GM21825 (cell line): ENCODE measurements at regions not wholly inside any gene's neighbourhood (a gene's known extent, or its start where the extent isn't known, plus 50 kb on each side); places are given as distances from the start of the nearest gene placed in this dataset.

Source experiments
- ATAC-seq: cut with Tn5 transposase; IDR thresholded peaks from one replicate; pipeline ENCODE4 v1.9.1; 2021; ENCODE audit warnings: mild to moderate bottlenecking, moderate library complexity; ENCODE audit not compliant: unreplicated experiment

DNA sequence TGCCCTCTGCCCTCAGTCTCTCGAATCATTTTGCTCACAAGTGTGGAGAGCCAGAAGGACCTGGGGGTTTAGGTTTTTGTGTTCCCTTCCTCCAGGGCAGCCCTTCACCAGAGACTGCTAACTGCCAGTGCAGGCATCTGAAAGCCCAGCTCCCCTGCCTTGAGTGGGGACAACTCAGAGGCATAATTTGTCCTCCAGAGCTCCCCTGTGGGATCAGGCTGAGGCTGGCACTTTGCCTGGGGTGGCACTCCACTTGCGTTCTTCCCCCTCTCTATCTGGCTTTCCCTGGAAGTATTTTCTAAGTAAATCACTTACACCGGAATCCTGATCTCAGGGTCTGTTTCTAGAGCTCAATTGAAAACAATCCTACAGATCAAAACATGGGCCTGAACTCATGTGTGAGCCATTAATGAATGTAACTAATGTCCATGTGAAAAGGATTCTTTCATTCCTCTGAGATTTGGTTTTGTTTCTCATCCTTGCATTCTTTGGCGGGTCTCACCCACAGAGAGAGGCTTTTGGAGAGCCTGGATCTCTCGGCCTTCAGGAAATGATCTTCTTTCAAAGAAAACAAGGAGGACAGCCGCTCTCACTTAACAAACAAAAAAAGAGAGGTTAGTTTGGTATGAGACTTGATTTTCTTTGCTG is 125.7 kb upstream of the RIPOR2 start:
- no peak for ATAC-seq

DNA sequence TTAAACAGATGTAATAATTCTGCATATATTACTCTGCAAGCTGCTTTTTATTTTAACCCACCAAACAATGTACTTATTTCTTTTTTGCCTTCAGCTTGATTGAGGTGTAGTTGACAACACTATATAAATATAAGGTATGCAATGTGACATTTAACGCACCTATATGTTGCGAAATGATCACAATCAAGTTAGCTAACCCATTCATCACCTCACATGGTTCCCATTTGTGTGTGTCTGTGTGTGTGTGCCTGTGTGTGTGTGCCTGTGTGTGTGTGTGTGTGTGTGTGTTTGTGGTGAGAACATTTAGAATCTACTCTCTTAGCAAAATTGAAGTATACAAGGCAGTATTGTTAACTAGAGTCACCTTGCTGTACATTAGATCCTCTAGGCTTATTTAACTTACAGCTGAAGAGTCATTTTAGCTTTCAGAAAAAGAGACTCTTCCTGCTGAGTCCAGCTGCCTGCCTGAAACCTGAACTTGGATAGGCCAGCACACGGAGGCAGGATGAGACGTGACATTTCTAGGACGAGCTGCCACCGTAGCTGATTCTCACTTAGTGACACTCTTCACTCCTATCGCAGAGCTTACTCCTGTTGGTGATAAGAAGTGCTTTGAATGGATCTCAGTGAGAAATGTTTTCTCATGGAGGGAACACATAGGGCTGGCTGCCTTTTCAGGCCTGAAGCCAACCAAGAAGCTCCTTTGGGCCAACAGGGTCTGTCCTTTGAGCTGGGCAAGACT is 126.5 kb upstream of the RIPOR2 start:
- ATAC-seq, result no peak

DNA sequence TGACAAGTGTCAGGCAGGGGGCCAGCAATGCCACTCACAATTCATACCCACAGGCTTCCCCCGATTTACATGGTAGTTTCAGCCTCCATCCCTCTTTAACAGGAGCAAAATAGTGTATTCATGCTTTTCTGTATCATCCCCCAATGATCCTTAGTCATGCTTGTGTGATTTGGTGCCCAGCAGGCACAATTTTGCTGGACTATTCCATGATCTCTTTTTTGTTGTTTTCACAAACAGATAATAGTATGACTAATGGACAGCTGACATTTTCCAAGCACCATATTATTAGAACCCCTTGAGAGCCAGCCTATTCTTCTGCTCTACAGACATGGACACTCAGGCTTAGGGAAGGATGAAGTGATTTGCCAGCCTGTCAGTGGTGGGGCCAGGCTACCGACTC is 128.2 kb upstream of the RIPOR2 start:
- ATAC-seq, result no peak

DNA sequence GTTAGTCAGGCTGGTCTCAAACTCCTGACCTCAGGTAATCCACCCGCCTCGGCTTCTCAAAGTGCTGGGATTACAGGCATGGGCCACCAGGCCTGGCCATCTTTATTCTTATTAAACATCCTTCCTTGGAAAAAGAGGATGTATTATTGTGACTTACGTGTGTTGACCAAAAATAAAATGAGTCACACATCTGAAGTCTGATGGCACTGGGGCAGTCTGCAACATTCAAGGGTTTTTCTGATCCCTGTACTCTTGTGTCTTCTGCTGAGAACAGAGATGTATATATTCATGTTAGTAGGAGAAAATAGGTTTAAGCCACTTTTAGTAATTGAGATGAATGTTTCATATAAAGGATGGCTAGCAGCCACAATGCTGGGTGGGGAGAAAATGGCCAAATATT is 129.9 kb upstream of the RIPOR2 start:
- ATAC-seq, result no peak

DNA sequence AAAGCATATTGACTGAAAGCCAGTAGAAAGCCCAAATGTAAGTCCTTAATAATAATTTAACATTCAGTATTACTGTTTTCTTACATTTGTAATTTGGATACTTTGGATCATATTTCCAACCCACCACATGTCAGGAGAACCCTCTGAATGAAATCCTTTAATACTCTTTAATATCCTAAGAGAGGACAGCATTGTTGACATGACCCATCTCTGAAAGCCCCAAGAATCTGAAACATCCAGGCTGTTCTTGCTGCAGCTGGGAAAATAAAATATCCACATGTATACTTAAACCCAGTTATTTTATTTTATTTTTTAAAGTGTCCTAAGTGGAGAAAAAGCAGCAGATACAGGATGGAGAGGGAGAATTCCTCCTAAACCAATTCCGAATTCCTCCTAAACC is 130.8 kb upstream of the RIPOR2 start:
- ATAC-seq, result no peak

DNA sequence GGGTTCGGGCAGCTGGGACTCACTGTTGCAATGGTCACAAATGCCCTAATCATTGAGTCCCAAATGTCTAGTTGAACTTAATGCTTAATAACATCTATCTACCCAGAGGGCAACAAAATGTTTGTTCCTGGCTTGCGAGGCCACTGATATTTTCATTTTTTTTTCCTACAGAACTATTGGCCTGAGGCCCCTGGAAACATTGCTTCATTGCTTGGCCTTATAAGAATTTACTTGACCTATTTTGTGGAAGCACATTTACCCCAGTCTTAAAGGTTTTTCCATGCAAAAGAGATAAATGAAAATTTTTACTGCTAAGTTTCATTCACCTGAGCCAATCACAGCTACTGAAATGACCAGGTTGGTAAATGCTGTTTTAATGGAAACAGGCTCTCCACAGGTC is 133.1 kb upstream of the RIPOR2 start:
- ATAC-seq, result no peak

DNA sequence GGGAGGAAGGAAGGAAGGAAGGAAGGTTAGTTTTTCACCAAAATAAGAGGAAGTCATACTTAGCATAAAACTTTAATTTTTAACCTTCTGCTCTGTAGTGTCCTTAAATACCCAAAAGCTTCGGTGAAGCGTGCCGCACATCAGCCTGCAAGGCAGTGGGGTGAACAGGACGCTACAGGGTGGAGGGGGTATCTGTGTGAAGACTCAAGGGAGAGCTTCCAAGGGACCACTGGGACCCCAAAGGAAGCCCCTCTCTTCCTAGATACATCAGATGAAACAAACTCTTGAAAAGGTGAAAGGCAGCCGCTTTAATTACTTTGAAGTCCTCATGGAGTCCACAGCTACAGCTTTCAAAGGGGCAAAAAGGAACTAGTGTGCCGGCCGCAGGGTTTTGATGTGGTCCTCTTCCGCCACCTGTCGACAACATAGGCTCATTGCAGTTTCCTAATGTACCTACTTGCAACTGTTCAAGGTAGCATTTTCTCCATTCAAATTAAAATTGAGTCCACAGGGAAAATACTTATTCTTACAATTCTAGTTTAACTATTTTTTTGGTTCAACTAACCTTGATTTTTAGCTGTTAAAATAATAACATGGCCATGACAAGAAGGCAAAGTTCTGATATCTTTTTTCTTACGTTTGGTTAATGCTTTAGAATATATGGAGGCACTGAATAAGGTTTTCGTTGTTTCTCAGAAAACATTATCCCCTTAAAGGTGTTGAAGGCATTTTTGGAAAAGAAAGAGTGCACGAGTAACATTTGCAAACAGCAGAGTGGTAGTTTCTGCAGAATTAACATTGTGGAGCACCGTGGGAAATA is 135.0 kb upstream of the RIPOR2 start:
- ATAC-seq, result peak; percentile 88

DNA sequence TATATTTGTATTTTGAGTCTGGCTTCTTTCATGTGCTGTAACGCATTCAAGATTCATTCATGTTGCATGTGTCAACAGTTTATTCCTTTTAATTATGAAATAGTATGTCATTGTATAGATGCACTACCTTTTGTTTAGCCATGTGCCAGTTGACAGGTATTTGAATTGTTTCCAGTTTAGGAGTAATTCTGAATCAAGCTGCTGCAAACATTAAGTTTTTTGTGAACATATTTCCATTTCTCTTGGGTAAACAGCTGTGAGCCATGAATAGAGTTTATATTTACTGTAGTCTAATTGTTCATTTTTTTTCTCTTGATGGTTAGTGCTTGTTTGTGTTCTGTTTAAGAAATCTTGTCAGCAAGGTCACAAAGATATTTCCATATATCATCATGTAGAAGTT is 142.4 kb upstream of the RIPOR2 start:
- ATAC-seq, result no peak

DNA sequence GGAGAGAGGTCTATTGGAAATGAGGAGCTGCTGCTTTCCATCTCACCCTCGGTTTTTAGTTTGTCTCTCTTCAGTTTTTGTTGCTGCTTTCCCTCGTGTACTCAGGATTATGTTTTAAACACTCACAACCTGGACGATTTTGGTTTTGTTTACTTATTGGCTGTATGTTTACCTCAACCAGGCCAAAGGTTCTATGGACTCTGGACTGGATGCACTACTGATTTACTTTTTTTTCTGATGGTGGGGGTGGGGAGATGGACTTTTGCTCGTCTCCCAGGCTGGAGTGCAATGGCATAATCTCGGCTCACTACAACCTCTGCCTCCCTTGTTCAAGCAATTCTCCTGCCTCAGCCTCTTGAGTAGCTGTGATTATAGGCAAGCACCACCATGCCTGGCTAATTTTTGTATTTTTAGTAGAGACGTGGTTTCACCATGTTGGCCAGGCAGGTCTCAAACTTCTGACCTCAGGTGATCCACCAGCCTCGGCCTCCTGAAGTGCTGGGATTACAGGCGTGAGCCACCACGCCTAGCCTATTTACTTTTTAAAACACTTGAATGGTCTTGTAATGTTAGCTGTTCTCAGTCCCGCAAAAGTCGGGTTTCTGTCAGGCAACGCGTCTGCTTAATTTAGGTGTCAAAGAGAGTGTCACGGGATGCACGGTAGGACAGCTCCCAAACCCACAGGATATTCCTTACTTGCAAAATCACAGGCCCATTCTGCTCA is 148.2 kb upstream of the RIPOR2 start:
- ATAC-seq, result no peak

DNA sequence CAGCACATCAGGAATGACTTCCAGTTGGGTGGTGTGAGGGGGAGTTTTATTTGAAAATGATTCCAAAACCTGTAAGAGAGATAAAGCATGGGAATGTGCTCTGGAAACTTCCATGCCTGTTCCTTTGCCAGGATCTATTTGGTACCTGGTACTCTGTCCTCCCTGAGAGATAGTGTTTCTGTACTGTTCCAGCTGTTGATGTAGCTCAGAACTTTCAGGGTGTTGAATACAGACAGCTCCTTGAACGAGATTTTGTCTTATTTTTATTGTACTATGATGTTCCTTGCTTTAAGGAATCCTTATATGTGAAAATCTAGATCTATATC is 148.7 kb upstream of the RIPOR2 start:
- ATAC-seq, result no peak

DNA sequence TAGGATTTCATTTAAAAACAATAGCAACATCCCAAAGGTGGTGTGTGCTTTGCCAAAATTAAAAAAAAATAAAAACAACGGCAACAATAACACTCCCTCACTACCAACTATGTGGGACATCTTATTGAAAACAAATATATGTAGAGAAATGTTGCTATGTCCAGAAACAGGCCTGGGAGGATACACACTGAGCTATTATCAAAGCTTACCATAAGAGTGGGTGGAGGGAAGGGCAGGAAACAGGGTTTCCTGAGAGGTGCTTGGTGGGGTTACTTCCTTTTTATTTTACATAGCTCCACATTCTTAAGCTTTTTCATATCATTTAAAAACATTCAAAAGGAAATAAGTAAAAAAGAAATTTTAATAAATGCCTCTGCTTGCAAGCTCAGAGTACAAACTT is 150.0 kb upstream of the RIPOR2 start:
- ATAC-seq, result no peak

DNA sequence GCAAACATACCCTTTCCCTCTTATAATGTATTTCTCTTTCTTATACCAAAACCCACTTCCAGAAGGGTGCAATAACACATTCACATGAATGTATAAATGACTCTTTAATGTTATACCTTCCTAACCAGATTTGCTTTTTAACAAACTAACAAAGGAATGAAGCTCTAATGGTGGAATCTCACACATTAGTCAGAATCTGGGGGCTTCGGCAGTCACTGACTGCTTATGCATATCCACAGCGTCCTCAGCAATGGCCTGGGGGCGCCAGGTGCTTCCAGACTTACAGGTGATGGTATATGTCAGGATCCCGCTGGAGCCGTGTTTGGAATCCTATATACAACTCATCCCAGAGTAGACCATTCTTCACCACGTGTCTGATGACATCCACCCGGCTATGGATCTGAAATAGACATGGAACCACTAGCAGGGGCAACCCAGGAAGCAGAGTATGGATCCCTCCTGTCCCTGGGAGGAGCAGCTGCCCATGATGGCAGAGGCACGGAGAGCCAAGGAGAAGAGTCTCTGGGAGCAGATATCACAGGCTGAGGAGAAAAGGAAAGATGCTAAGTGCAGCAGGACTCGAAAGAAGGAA is 150.8 kb upstream of the RIPOR2 start:
- ATAC-seq, result no peak

DNA sequence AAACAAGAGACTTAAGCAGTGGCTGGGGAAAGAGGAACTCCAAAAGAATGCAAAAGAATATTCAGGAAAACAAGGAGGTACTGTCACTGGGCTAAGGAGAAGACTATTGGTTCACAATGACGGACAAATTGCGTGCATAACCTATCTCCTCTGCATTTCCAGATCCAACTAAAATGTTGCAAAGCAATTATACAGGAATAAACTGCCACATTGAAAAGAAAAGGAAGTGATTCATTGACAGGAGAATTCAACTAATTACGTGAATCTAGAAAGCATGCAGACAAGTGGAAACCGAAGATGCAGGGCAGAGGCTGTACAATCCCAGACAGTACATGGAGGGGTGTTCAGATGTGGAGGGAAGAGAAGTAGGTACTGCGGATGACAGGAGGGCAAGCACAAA is 152.8 kb upstream of the RIPOR2 start:
- ATAC-seq, result no peak

DNA sequence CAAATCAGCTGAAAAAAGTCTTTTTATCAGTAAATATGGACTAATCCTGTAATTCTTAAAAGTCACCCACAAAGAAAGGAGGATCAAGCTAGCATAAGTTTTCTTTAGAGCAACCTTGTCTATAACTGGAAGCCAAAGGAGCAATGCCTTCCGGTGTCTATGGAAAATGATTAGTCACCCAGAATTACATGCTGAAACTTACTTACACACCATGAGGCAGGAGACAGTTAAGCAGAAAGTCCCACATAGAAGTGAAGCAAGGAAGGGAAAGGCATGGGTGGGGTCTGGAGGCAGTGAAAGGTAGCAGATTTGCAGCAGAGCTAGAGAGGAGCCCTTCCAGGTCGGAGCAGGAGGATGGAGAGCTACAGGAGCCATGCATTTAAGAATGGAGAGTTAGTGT is 153.7 kb upstream of the RIPOR2 start:
- no peak for ATAC-seq

DNA sequence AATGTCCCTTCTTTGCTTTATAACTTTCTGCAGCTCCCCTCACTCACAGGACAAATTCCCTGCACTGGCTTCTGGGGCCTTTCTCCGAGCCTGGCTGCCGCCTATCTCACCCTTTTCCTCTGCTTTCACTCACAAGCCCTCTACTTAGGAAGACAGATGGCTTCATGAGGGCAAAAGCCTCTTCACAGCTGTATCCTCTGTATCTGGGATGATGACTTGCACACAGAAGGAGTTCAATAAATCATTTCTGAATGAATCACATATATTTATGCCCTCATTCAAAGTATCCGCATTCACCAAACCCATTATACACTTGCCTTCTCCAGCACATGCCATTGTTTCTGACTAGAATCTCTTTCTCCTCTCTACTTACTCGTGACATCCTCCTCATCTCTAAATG is 159.0 kb upstream of the RIPOR2 start:
- no peak for ATAC-seq

DNA sequence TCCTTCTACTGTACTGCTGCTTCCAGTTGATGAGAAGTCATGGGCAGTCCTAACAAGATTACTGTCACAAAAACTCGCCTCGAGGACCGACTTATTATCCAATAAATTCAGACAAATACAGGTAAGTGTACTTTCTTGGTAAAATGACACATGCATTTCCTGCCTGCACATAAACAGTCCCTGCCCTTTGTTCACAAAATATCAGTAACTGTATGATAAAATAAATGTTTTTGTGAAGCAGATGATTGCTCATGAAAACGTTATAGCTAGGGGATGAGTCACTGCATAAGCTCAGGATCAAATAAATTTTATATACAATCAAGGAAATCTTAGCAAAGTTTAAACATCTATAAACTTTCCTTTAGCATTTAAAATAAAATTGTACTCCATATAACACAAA is 164.5 kb upstream of the RIPOR2 start:
- ATAC-seq, result no peak

DNA sequence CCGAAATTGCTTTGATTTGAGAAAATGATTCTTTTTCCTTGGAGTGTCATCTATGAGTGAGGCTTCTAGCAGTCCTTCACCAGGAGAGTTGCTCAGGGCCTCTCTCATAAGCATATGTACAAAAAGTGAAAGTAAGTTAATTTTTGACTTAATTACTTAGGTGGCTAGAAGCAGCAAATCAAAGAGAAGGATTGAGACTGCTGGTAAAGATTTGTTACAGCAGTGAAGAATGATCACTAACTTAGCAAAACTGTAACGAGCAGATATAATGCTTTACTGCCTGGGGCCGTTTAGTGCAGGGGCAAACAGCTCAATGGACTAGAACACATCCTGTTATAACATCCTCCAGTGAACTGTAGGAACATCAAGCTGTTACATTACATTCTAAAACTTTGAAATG is 167.8 kb upstream of the RIPOR2 start:
- peak; percentile 47 for ATAC-seq

DNA sequence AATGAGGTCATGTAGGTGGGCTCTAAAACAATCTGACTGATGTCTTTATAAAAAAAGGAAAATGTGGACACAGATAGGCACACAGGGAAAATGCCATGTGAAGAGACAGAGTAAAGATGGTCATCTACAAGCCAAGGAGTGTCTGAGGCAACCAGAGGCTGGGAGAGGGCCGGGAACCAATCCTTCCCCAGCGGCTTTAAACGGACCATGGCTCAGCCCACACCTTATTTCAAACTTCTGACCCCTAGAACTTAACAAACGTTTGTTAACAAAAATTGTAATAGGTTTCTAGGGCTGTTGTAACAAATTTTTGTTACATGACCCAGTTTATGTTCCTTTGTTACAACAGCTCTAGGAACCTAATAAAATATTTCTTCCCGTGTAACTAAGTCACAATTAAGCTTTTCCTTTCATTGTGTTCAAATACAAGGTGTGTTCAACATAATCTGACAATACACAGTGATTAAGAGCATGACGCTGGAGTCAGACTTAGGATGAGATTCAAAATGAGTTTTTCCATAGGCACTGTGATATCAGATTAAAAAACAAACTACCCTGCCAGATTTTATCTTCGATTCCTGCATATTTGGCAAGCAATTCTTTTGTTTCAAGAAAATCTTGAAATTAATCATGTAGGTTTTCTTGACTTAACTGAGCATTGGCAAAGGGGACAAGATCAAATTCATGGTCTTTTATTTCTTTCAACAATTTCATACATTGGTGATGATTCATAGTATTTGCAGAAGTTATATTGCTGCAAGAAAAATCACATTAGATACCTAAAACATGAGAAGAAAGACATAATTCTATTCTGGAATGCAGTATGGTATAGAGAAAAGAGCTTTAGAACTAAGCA is 169.5 kb upstream of the RIPOR2 start:
- no peak for ATAC-seq

DNA sequence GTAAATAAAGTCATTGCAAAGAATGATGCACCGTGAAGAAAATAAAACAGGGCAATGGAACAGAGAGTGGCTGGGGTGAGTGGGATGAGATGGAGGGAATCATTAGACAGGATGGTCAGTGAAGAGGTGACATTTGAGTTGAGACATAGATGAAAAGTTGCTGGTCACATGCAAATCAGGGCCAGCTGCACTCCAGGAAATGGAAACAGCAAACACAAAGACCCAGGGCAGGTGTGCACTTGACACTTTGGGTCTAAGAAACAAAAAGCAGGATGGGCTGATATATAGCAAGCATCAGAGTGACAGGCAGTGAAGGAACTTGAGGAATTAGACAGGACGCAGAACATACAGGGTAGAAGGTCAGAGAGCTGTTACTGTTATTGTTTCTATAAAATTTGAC is 171.5 kb upstream of the RIPOR2 start:
- ATAC-seq, result peak; percentile 86

DNA sequence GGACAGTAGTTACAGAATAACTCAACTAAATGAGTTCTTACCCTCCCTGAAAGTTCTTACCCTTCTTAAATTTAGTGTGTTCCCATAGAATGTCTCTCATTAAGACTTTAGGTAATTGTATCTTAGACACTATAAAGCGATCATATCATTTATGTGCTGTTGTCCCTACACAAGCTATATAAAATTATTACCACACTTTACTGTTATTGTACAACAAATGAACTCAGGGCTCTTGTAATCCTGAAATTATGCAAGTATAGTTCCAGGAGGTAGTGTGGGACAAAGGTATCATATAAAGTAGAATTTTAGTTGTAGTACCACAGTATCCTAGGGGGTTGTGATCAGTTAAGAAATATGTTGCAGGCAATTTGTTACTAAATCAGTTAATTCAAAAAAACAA is 167.4 kb upstream of the CARMIL1 start:
- no peak for ATAC-seq
